ENCODE measurements at regions not wholly inside any gene's neighbourhood (a gene's known extent, or its start where the extent isn't known, plus 50 kb on each side); places are given as distances from the start of the nearest gene placed in this dataset.

DNA sequence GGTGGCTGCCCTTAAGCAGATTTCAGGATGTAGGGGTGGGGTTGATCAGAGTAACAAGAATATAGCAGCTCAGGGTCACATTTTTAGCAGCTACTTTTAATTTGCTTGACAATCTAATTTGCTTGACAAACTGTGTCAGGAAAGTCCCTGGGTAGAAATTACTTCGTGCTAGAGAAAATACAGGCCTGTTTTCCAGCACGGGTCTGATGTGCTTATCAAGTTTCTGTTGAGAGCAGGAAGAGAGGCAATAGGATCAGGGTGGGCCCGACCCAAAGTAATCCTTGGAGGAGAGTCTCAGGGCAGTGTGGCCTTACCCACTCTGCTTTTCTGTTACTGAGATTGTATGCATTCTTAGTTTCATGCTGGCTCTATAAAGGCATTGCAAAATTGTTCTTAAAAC lies 221.5 kb downstream of the TSN start:
- TF ChIP-seq, protein P1, sequence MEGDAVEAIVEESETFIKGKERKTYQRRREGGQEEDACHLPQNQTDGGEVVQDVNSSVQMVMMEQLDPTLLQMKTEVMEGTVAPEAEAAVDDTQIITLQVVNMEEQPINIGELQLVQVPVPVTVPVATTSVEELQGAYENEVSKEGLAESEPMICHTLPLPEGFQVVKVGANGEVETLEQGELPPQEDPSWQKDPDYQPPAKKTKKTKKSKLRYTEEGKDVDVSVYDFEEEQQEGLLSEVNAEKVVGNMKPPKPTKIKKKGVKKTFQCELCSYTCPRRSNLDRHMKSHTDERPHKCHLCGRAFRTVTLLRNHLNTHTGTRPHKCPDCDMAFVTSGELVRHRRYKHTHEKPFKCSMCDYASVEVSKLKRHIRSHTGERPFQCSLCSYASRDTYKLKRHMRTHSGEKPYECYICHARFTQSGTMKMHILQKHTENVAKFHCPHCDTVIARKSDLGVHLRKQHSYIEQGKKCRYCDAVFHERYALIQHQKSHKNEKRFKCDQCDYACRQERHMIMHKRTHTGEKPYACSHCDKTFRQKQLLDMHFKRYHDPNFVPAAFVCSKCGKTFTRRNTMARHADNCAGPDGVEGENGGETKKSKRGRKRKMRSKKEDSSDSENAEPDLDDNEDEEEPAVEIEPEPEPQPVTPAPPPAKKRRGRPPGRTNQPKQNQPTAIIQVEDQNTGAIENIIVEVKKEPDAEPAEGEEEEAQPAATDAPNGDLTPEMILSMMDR (IDR thresholded peaks at IDR 0.05; ENCODE audit: insufficient read depth, low read depth, low read length): no peak
- no peak for TF ChIP-seq EZH2 (IDR thresholded peaks at IDR 0.05; ENCODE audit: insufficient read depth, low read length)
